Naive thymus-derived CD8-positive, alpha-beta T cell (primary cell): ENCODE measurements at regions not wholly inside any gene's neighbourhood (a gene's known extent, or its start where the extent isn't known, plus 50 kb on each side); places are given as distances from the start of the nearest gene placed in this dataset.

Experiments used
- ATAC-seq, 2 donors: fragments of 150-1000 bp; cut with Tn5 transposase in 1 of 2; sonication (Bioruptor Pico), chemical (Tn5 transposase) in 1 of 2; 1 replicate in 1 of 2; 2 replicates in 1 of 2; pipeline ENCODE4 v1.10.0; 2021; ENCODE audit warnings: mild to moderate bottlenecking in 2 of 2, moderate library complexity in 2 of 2
- POLR2A ChIA-PET: fragments of 350-600 bp; sonication (Branson Sonifier 250); formaldehyde crosslinking; loops from one replicate; lab custom pipeline; 2021; ENCODE audit warnings: antibody characterized with exemption; lab: Charles Lee
- DNase-seq, 10 donors: peaks; one replicate each; pipeline versions ENCODE4 v3.0.0 to v3.0.0-alpha.2; 2020 to 2022
- H3K27ac Mint-ChIP-seq, 10 donors: one replicate each; pipeline ENCODE4 v1.8.0; 2020 to 2022; ENCODE audit warnings: mild to moderate bottlenecking in 10 of 10, mixed read lengths in 10 of 10, moderate library complexity in 4 of 10, inconsistent platforms in 1 of 10
- H3K27me3 Mint-ChIP-seq, 5 donors: one replicate each; pipeline ENCODE4 v1.8.0; 2021 to 2022; ENCODE audit warnings: mixed read lengths in 5 of 5
- H3K36me3 Mint-ChIP-seq, 3 donors: one replicate each; pipeline ENCODE4 v1.8.0; 2020 to 2022; ENCODE audit warnings: mixed read lengths in 3 of 3, mild to moderate bottlenecking in 2 of 3, inconsistent platforms in 1 of 3
- H3K4me1 Mint-ChIP-seq, 4 donors: one replicate each; pipeline ENCODE4 v1.8.0; 2021 to 2022; ENCODE audit warnings: mixed read lengths in 4 of 4
- H3K4me3 Mint-ChIP-seq, 10 donors: one replicate each; pipeline ENCODE4 v1.8.0; 2020 to 2022; ENCODE audit warnings: mild to moderate bottlenecking in 10 of 10, mixed read lengths in 10 of 10, moderate library complexity in 6 of 10, inconsistent platforms in 1 of 10
- H3K9me3 Mint-ChIP-seq, 9 donors: one replicate each; pipeline ENCODE4 v1.8.0; 2020 to 2022; ENCODE audit warnings: mixed read lengths in 9 of 9, mild to moderate bottlenecking in 3 of 9, inconsistent platforms in 1 of 9, moderate library complexity in 1 of 9

DNA sequence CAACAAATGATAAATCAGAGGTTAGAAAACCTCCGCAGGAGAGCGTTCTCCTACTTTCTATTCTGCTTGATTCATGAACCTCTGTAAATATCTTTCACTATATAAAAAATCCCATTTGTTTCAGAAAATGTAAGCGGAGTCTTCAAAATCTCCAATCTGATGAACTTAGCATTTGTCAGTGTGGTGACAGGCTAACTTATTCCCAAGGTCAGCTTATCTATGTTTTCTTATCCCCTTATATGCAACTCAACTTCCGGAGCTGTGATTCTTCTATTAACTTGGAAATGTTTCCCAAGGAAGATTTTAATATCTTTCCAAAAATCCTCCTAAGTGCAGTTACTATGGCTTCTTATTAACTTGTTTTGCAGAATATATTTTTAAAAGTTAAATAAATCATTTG is 87.5 kb upstream of the C1QTNF7 start:
- ATAC-seq: no peak
- no peak overlapping the region for H3K27ac Mint-ChIP-seq
- peaks cover 0 to 3% (median 2%) of the 10 kb centered on the region in 5 donors for H3K27me3 Mint-ChIP-seq
- POLR2A ChIA-PET: no interaction called here
- no peaks in the 10 kb centered on the region for H3K9me3 Mint-ChIP-seq
- DNase-seq: no peak
- H3K36me3 Mint-ChIP-seq: no peaks in the 10 kb centered on the region
- peaks cover 0 to 5% (median 0%) of the 10 kb centered on the region in 4 donors for H3K4me1 Mint-ChIP-seq
- H3K4me3 Mint-ChIP-seq: no peak overlapping the region

DNA sequence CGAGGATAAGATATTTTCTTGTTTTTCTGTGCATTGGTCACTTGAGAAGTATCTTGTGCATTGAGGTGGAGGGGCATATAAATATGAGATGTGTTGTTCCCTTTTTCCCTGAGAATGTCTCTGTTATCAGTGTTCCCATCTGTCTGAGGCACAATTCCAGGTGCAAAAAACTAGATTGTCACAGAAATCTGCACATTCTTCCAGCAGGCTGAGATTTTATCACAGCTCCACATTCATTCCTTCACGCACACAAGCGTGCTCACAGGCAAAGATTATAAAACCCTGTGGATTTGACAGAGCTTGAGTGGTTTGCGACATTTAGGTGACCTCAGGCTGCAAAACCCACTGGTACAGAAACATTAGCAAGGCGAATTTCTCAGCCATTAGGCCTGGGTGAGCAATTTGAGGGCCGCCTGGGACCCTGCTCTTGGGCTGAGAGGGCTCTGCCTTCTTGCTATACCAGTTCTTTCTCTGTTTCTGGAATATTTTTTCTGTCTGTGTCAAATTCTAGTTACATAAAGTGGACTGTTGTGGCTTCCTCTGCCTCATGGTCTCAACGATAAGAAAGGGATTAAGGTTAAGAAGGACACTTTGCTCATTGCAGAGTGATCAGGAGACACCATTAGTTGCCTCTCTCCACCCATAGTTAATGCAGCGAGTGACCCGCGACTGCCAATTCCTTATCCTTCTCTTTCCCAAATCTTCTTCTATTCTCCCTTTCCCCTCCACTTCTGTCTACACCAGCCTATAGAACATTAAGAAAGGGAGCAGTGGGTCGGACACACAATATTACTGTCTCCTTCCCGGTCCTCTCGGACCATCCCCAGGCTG is 86.7 kb upstream of the C1QTNF7 start:
- no peak for ATAC-seq
- Mint-ChIP-seq H3K4me1 (peaks cover 0 to 6% (median 0%) of the 10 kb centered on the region in 4 donors), H3K4me3 (no peak overlapping the region), H3K27ac (no peak overlapping the region), H3K36me3 (no peaks in the 10 kb centered on the region), H3K27me3 (peaks cover 0 to 3% (median 2%) of the 10 kb centered on the region in 5 donors), H3K9me3 (no peaks in the 10 kb centered on the region)
- POLR2A ChIA-PET: no interaction called here
- no peak for DNase-seq

DNA sequence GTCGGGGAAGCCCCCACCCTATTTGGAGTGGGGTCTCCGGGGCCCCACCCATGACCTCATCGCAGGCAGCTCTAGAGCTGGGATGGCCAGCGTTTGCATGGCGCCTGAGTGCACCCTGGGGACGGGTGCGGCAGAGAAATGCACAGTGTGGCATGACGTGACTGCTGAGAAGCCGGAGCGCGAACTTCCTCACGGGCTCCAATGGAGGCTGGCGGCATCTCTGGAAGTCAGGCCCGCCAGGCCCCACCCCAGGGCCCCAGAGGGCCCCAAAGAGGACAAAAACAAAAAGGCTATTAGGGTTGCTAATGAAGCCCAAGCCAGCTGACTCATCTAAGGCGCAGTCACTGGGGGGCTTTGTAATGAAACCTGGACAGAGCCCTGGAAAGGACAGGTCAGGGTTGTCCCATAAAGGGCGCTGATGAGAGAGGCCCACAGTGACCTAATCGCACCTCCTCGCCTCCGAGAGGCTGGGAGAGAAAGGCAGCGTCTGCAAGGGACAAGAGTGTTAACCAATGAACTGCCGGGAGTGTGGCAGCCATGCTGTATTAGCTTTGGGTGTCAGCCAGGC is 86.0 kb upstream of the C1QTNF7 start:
- POLR2A ChIA-PET: no interaction called here
- ATAC-seq (no peak), DNase-seq (no peak)
- Mint-ChIP-seq H3K27ac (no peak overlapping the region), H3K4me3 (no peak overlapping the region), H3K36me3 (no peaks in the 10 kb centered on the region), H3K4me1 (peaks cover 0 to 6% (median 0%) of the 10 kb centered on the region in 4 donors), H3K27me3 (peaks cover 0 to 3% (median 2%) of the 10 kb centered on the region in 5 donors), H3K9me3 (no peaks in the 10 kb centered on the region)

DNA sequence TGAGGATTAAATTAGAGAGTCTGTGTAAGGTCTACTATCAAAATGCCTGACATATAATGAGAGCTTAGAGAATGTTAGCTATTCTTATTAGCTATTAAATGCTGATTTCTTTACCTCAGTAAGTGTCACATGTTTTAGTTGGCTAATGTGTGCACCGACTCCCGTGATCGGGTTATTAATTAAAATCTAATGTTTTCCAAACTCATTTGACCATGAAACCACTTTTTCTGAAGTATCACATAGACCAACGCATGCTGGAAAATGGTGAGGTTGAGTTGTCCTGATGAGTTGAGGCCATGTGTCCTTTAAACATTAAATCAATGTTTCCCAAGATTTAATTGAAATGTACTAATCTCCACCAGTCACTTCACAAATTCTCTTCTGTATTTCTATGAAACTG is 84.8 kb upstream of the C1QTNF7 start:
- DNase-seq (no peak), ATAC-seq (no peak)
- no peak overlapping the region for H3K27ac Mint-ChIP-seq
- no peaks in the 10 kb centered on the region for H3K9me3 Mint-ChIP-seq
- H3K4me1 Mint-ChIP-seq: peaks cover 0 to 4% (median 0%) of the 10 kb centered on the region in 4 donors
- peaks cover 0 to 3% (median 0%) of the 10 kb centered on the region in 5 donors for H3K27me3 Mint-ChIP-seq
- H3K36me3 Mint-ChIP-seq: no peaks in the 10 kb centered on the region
- H3K4me3 Mint-ChIP-seq: no peak overlapping the region
- POLR2A ChIA-PET: no interaction called here

DNA sequence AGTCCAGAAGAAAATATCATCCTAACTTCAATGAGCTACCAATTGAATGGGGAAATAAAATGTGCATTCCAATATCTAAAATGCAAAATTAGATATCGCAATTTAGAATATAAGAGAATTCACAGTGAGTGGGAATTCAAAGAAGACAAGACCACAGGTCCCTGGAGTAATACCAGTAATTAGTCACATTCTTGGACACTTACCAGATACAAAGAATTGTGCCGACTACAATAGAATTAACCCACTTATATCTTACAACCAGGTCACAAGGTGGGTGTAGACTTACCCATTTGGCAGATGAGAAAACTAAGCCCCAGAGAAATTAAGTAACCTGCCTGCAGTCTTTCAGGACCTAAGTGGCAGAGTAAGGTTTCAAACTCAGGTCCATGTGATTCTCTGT is 84.3 kb upstream of the C1QTNF7 start:
- Mint-ChIP-seq H3K27ac (no peak overlapping the region), H3K4me3 (no peak overlapping the region), H3K4me1 (peaks cover 0 to 4% (median 0%) of the 10 kb centered on the region in 4 donors), H3K36me3 (no peaks in the 10 kb centered on the region), H3K9me3 (no peaks in the 10 kb centered on the region), H3K27me3 (peaks cover 0 to 3% (median 0%) of the 10 kb centered on the region in 5 donors)
- POLR2A ChIA-PET: no interaction called here
- no peak for DNase-seq
- ATAC-seq: no peak

DNA sequence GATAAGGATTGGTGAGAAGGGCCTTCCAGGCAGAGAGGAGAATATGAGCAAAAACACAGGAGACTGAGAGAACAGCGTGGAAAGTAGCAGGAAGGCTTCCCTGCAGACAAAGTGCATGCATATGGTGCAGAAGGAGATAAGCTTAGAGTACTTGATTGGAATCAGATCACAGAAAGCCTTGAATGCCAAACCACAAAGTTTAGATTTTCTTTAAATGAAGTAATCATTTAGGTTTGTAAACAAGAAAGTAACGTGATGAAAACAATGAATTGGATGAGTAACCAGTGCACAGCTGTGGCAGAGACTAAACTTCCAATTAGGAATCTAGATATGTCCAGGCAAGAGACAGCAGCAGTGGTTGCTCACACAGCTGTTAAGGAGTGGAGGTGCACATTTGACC is 83.8 kb upstream of the C1QTNF7 start:
- Mint-ChIP-seq H3K4me3 (no peak overlapping the region), H3K27ac (no peak overlapping the region), H3K27me3 (peaks cover 0 to 3% (median 0%) of the 10 kb centered on the region in 5 donors), H3K4me1 (peaks cover 0 to 7% (median under 1%) of the 10 kb centered on the region in 4 donors), H3K36me3 (no peaks in the 10 kb centered on the region), H3K9me3 (no peaks in the 10 kb centered on the region)
- no peak for ATAC-seq
- no peak for DNase-seq
- POLR2A ChIA-PET: no interaction called here

DNA sequence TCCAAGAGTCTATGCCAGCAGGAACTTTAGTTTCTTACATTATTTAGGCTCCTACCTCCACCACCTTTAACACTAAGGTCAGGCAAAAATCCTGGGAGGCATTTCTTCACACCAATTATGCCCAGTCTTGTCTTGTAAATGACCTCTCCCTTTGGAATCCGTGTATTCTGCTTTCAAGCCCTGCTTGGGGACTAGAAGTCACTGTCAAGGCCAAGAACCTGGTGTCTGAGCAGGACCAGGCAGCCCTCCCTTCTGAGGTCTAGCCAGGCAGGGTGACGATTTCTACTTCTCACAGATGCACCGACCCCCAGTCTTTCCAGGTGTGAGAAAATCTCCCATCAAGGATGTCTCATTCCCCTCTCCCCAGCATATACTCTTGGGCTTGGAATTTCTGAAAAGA is 82.7 kb upstream of the C1QTNF7 start:
- DNase-seq (no peak), ATAC-seq (no peak)
- H3K4me3 Mint-ChIP-seq: no peak overlapping the region
- H3K27me3 Mint-ChIP-seq: peaks cover 0 to 3% (median 0%) of the 10 kb centered on the region in 5 donors
- peaks cover 3 to 15% (median 7%) of the 10 kb centered on the region in 4 donors for H3K4me1 Mint-ChIP-seq
- no peaks in the 10 kb centered on the region for H3K36me3 Mint-ChIP-seq
- POLR2A ChIA-PET: no interaction called here
- no peaks in the 10 kb centered on the region for H3K9me3 Mint-ChIP-seq
- H3K27ac Mint-ChIP-seq: peak overlapping the region in 1 of 10 donors; percentile 2

DNA sequence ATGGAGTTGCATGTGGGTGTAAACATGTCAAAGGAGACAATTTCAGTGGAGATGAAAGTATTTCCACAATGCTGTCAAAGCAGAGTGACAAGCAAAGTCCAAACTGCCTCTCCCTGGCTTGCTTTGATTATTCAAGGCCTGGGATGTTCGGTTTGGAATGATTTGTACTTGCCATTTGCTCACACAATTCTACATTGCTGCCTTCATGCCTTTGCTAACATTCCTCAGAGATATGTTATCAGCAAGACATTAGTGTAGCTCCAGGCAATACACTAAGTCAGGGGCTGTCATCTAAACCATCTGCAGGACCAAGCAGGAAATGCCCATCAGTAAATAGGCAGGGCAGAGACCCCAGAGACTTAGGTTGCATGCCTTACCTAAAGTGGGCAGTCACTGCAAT is 79.6 kb upstream of the C1QTNF7 start:
- Mint-ChIP-seq H3K4me1 (peaks cover 3 to 18% (median 7%) of the 10 kb centered on the region in 4 donors), H3K4me3 (no peak overlapping the region), H3K27ac (no peak overlapping the region), H3K36me3 (no peaks in the 10 kb centered on the region), H3K9me3 (no peaks in the 10 kb centered on the region), H3K27me3 (peaks cover 0 to 1% (median 0%) of the 10 kb centered on the region in 5 donors)
- ATAC-seq (no peak), DNase-seq (no peak)
- POLR2A ChIA-PET: no interaction called here

DNA sequence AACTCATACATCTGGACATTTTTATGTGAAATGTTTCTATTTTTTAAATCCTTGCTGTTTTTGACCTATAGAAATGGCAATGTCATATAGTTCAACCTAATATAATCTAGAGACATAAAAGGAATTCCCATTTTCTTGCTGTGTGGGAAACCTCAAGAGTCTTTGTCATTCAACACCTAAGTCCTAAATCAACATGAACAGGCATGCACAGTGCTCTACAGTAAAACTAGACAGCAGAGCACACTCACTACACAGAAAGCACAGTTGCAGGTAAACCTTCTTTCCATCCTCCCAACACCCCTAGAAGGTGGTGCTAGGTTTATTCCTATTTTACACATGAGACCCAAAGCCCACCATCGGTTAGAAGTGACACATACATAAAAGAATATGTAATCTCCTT is 79.1 kb upstream of the C1QTNF7 start:
- H3K27ac Mint-ChIP-seq: no peak overlapping the region
- no peaks in the 10 kb centered on the region for H3K9me3 Mint-ChIP-seq
- ATAC-seq: no peak

DNA sequence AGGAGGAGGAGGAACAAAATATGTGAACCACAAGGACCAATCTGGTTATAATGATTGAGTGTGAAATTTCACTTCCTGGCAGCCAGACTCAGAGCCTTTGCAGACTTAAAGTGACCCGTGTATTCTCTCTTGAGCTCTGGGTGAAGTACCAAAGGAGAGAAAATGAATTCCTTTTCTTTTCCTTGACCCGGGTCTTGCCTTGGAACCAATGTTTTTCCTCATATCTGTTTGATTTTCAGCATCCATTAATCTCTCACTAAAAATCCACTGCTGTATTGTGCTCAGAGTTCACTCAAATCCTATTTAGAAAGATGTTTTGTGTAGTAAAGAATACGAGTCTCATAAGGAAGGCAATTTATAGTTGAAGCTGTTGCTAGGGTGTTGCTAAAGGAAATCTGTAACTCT is 78.3 kb upstream of the C1QTNF7 start:
- POLR2A ChIA-PET: no interaction called here
- peaks cover 3 to 18% (median 7%) of the 10 kb centered on the region in 4 donors for H3K4me1 Mint-ChIP-seq
- peaks cover 0 to 4% (median 0%) of the 10 kb centered on the region in 5 donors for H3K27me3 Mint-ChIP-seq
- H3K4me3 Mint-ChIP-seq: no peak overlapping the region
- ATAC-seq (no peak), DNase-seq (no peak)
- peak overlapping the region in 2 of 10 donors; percentile 9 to 22 for H3K27ac Mint-ChIP-seq
- H3K9me3 Mint-ChIP-seq: no peaks in the 10 kb centered on the region
- no peaks in the 10 kb centered on the region for H3K36me3 Mint-ChIP-seq

More for the DNA sequence above, 79.1 kb upstream of the C1QTNF7 start:
- no peak overlapping the region for H3K4me3 Mint-ChIP-seq
- POLR2A ChIA-PET: no interaction called here
- no peaks in the 10 kb centered on the region for H3K36me3 Mint-ChIP-seq
- DNase-seq: no peak
- peaks cover 3 to 18% (median 7%) of the 10 kb centered on the region in 4 donors for H3K4me1 Mint-ChIP-seq
- H3K27me3 Mint-ChIP-seq: peaks cover 0 to 1% (median 0%) of the 10 kb centered on the region in 5 donors

DNA sequence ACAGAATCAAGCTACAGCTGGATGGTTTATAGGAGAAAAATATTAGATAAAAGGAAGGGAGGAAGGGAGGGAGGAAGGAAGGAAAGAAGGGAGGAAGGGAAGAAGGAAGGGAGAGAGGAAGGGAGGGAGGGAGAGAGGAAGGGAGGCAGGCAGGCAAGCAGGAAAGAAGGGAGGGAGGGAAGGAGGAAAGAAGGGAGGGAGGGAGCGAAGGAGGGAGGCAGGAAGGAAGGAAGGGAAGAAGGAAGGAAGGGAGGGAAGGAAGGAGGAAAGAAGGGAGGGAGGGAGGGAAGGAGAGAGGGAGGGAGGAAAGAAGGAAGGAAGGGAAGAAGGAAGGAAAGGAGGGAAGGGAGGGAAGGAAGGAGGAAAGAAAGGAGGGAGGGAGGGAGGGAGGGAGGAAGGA is 77.9 kb upstream of the C1QTNF7 start:
- DNase-seq (no peak), ATAC-seq (no peak)
- POLR2A ChIA-PET: no interaction called here
- H3K4me3 Mint-ChIP-seq: no peak overlapping the region
- H3K36me3 Mint-ChIP-seq: no peaks in the 10 kb centered on the region
- peaks cover 3 to 19% (median 7%) of the 10 kb centered on the region in 4 donors for H3K4me1 Mint-ChIP-seq
- H3K9me3 Mint-ChIP-seq: no peaks in the 10 kb centered on the region
- peak overlapping the region in 1 of 10 donors; percentile 9 for H3K27ac Mint-ChIP-seq
- peaks cover 0 to 4% (median 0%) of the 10 kb centered on the region in 5 donors for H3K27me3 Mint-ChIP-seq

DNA sequence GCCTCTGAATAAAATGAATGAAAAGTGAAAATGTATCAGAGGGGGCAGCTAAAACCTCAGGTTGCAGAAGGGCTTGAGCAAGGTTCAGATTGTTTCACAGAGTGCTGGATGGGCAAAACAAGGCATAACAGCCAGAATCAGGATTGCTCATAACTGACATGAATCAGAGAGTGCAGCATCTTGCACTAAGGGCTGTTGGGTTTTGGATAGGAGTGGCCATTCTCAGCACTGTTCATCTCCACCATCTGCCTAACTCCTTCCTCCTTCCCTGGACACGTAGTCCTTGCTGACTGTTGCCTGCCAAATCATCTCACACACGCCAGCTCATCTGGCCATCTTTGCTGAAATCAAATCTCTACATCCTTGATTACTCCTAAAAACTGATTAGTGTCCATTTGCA is 75.3 kb upstream of the C1QTNF7 start:
- H3K27me3 Mint-ChIP-seq: peaks cover 0 to 6% (median 0%) of the 10 kb centered on the region in 5 donors
- peaks cover 0 to 9% (median 0%) of the 10 kb centered on the region in 9 donors for H3K9me3 Mint-ChIP-seq
- peak overlapping the region in 1 of 10 donors; percentile 9 for H3K27ac Mint-ChIP-seq
- POLR2A ChIA-PET: no interaction called here
- DNase-seq (no peak), ATAC-seq (no peak)
- no peak overlapping the region for H3K4me3 Mint-ChIP-seq
- H3K36me3 Mint-ChIP-seq: peaks cover 0 to 3% (median 0%) of the 10 kb centered on the region in 3 donors
- peaks cover 3 to 19% (median 7%) of the 10 kb centered on the region in 4 donors for H3K4me1 Mint-ChIP-seq

DNA sequence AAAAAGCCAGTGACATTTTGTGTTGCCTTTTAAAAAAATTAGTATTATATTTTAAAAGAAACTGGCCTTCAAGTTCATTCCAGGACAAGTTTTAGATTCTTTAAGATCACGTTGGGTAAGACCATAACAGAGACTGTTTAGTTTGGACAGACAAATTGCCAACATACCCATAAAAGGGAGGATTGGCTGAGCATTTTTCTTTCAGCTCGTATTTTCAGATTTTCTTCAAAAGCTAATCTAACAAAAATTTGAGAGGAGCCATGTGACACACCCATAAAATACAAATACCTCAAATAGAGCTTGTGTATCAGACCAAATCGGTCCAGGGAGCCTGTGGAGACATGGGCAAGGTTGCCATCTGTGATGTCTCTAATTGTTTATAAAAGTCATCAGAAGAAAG is 74.6 kb upstream of the C1QTNF7 start:
- DNase-seq (no peak), ATAC-seq (no peak)
- Mint-ChIP-seq H3K4me3 (no peak overlapping the region), H3K9me3 (peaks cover 0 to 9% (median 0%) of the 10 kb centered on the region in 9 donors), H3K36me3 (peaks cover 0 to 3% (median 0%) of the 10 kb centered on the region in 3 donors), H3K4me1 (peaks cover 3 to 19% (median 7%) of the 10 kb centered on the region in 4 donors), H3K27me3 (peaks cover 0 to 6% (median 0%) of the 10 kb centered on the region in 5 donors), H3K27ac (no peak overlapping the region)
- POLR2A ChIA-PET: no interaction called here
